K562 (cell line): ENCODE measurements at regions not wholly inside any gene's neighbourhood (a gene's known extent, or its start where the extent isn't known, plus 50 kb on each side); places are given as distances from the start of the nearest gene placed in this dataset.

Experiments
- ARID4B ChIP-seq: sonication (generic); formaldehyde crosslinking; IDR thresholded peaks from 2 replicates; pipeline ENCODE4 v1.8.0; 2022; ENCODE audit warnings: mild to moderate bottlenecking, missing genetic modification reagents
- KDM1A ChIP-seq, 2 experiments: fragments of 450-650 bp; IDR thresholded peaks; 2 replicates each; pipeline ENCODE4 v1.6.1; 2016; ENCODE audit warnings: mild to moderate bottlenecking in 2 of 2
- KDM5B ChIP-seq: fragments of 200-600 bp; sonication (generic); IDR thresholded peaks from 2 replicates; pipeline ENCODE4 v1.6.1; 2012; ENCODE audit warnings: low read depth, mild to moderate bottlenecking, moderate library complexity, low read length, control low read depth, inconsistent platforms; ENCODE audit not compliant: insufficient replicate concordance
- MITF ChIP-seq: IDR thresholded peaks from 2 replicates; pipeline ENCODE4 v1.6.1; 2014; ENCODE audit warnings: antibody characterized with exemption
- NR4A1 ChIP-seq, 2 experiments: fragments of 250-450 bp in 1 of 2; fragments of 450-650 bp in 1 of 2; sonication (Bioruptor Pico) in 1 of 2; IDR thresholded peaks; 2 replicates each; pipeline versions ENCODE4 v1.4.0 to v1.6.1; 2016 to 2020; ENCODE audit warnings: mild to moderate bottlenecking in 2 of 2, missing compliant biosample characterization in 1 of 2, missing genetic modification characterization in 1 of 2, moderate library complexity in 1 of 2
- TFE3 ChIP-seq: fragments of 450-650 bp; formaldehyde crosslinking; IDR thresholded peaks from 2 replicates; pipeline ENCODE4 v1.4.0; 2020; ENCODE audit warnings: mild to moderate bottlenecking, mixed read lengths
- ZBED1 ChIP-seq: IDR thresholded peaks from 2 replicates; pipeline ENCODE4 v1.6.1; 2014
- ZEB2 ChIP-seq: fragments of 450-650 bp; IDR thresholded peaks from 2 replicates; pipeline ENCODE4 v1.6.1; 2016
- ZNF316 ChIP-seq: fragments of 450-650 bp; IDR thresholded peaks from 2 replicates; pipeline ENCODE4 v1.6.1; 2016
- TF ChIP-seq, protein P1 (sequence below): fragments of 200-800 bp; sonication (Bioruptor generic); IDR thresholded peaks from 2 replicates; pipeline ENCODE4 v1.6.1; 2017; ENCODE audit warnings: missing genetic modification characterization, missing compliant biosample characterization

GRCh38 chr10:2891073-2891769, 176.1 kb upstream of the PFKP start (continued):
- TF ChIP-seq KDM5B (no peak), ARID4B (CRISPR knock-in tag) (no peak), ZEB2 (no peak), ZBED1 (no peak), ZNF316 (no peak), MITF (no peak), NR4A1 (CRISPR knock-in tag; IDR thresholded peaks at IDR 0.05) (no peak), NR4A1 (tag; IDR thresholded peaks at IDR 0.05) (no peak), TFE3 (no peak), KDM1A (IDR thresholded peaks at IDR 0.05) (no peak)
- TF ChIP-seq, protein P1, sequence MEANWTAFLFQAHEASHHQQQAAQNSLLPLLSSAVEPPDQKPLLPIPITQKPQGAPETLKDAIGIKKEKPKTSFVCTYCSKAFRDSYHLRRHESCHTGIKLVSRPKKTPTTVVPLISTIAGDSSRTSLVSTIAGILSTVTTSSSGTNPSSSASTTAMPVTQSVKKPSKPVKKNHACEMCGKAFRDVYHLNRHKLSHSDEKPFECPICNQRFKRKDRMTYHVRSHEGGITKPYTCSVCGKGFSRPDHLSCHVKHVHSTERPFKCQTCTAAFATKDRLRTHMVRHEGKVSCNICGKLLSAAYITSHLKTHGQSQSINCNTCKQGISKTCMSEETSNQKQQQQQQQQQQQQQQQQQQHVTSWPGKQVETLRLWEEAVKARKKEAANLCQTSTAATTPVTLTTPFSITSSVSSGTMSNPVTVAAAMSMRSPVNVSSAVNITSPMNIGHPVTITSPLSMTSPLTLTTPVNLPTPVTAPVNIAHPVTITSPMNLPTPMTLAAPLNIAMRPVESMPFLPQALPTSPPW (CRISPR knock-in tag), result no peak
